Cardiac fibroblast (primary cell): ENCODE measurements at regions not wholly inside any gene's neighbourhood (a gene's known extent, or its start where the extent isn't known, plus 50 kb on each side); places are given as distances from the start of the nearest gene placed in this dataset.

ENCODE experiments used
- DNase-seq, 2 donors: peaks; one replicate each; pipeline versions ENCODE4 v3.0.0 to v3.0.0-alpha.2; 2010; ENCODE audit warnings: low read depth in 2 of 2
- H3K4me3 ChIP-seq, 2 donors: replicated peaks in 1 of 2; 1 replicate in 1 of 2; 2 replicates in 1 of 2; pipeline ENCODE4 v1.5.1; 2011; ENCODE audit warnings: low read depth in 2 of 2, low read length in 2 of 2, mild to moderate bottlenecking in 2 of 2, moderate library complexity in 1 of 2
- CTCF ChIP-seq: IDR thresholded peaks from one replicate; pipeline ENCODE4 v1.5.1; 2011; ENCODE audit warnings: low read depth, mild to moderate bottlenecking, low read length, inconsistent platforms

- DNase-seq = no peak
Observed at GRCh38 chr6:12482386-12483375, 192.5 kb downstream of the EDN1 start.

GRCh38 chr6:12483712-12484111, 193.6 kb downstream of the EDN1 start:
- peak; percentile 60 to 96 for DNase-seq
- TF ChIP-seq CTCF = no peak
- peak overlapping the region in 1 of 2 donors; percentile 16 for H3K4me3 ChIP-seq

More at GRCh38 chr6:12482386-12483375, 192.5 kb downstream of the EDN1 start:
- no peak overlapping the region for H3K4me3 ChIP-seq
- no peak for TF ChIP-seq CTCF

GRCh38 chr6:12484519-12484918, 194.4 kb downstream of the EDN1 start:
- DNase-seq = no peak
- no peak for TF ChIP-seq CTCF
- no peak overlapping the region for H3K4me3 ChIP-seq

- H3K4me3 ChIP-seq = no peak overlapping the region
- TF ChIP-seq CTCF = no peak
- no peak for DNase-seq
Observed at GRCh38 chr6:12485226-12485764, 195.1 kb downstream of the EDN1 start.

DNA sequence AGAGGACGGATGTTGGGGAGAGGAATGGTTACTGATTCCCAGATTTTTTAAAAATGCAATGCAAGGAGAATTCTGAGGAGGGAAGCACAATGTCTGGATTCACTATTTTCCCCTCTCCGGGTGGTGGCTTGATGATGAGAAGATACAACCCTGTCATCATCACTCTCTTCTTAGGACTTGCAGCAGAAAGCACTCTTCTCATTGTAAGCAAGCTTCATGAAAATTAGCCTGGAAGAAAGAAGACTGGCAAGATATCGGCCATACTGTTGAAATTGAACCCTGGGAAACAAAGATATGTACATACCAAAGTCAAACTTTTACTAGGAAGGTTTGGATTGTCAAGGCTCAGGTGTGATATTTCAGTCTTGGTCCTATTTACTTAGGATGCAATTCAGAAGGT, 195.7 kb downstream of the EDN1 start:
- DNase-seq = no peak
- H3K4me3 ChIP-seq = no peak overlapping the region
- TF ChIP-seq CTCF = no peak

DNA sequence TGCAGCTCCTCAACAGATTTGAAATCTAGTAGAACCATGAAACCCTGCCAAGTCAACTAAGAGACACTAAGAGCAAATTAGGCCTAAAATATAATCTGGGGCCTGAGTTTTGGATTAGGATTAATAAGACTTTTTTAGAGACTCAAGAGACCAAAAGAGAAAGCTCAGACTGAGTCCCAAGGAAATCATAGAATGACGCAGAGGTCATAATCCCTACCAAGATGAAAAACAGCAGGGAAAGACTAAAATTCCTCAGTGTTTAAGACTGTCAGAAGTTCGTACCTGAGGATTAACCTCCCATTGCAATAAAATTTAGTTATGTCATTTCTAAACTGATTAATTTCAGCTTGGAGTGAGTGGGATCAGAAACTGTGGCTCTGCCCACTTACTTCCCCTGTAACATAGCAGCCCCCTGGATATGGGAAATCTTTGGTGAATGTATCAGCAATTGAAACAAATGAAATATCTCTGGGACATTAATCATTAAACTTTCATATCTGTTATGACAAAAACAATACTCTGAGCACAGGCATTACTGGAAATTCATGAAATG, 200.3 kb downstream of the EDN1 start:
- no peak overlapping the region for H3K4me3 ChIP-seq
- TF ChIP-seq CTCF = no peak
- DNase-seq = peak; percentile 33 to 46
